SK-N-MC (cell line): ENCODE measurements at regions not wholly inside any gene's neighbourhood (a gene's known extent, or its start where the extent isn't known, plus 50 kb on each side); places are given as distances from the start of the nearest gene placed in this dataset.

Source experiments
- FOXP2 ChIP-seq: optimal IDR thresholded peaks from 2 replicates; pipeline ENCODE3; 2011; ENCODE audit warnings: mild to moderate bottlenecking, moderate library complexity; ENCODE audit not compliant: insufficient read depth; ENCODE audit errors: extremely low read length, control extremely low read depth
- POLR2AphosphoS5 ChIP-seq: IDR thresholded peaks from 2 replicates; pipeline ENCODE4 v1.6.1; 2012; ENCODE audit warnings: mild to moderate bottlenecking, low read depth, low read length, borderline replicate concordance

- TF ChIP-seq POLR2AphosphoS5 (no peak), FOXP2 (no peak)
Observed at GRCh38 chr3:102161384-102162006, 273.3 kb upstream of the ZPLD1 start.
